Astrocyte (in vitro differentiated cells and primary cell): ENCODE measurements at regions not wholly inside any gene's neighbourhood (a gene's known extent, or its start where the extent isn't known, plus 50 kb on each side); places are given as distances from the start of the nearest gene placed in this dataset.
"Not testable (repeated sequence)": the region's sequence is repeated elsewhere in the genome, so short reads cannot be mapped to it uniquely, and the experiment has no call there.

ENCODE experiments used
- DNase-seq: peaks from one replicate; pipeline ENCODE4 v3.0.0-alpha.2; 2010; ENCODE audit warnings: low read depth
- FAIRE-seq: peaks from 2 replicates; lab custom pipeline; 2011; peaks lifted over from hg19 to GRCh38; lab: Jason Lieb, UNC
- H2AFZ ChIP-seq: 2 replicates; pipeline ENCODE4 v1.6.0; 2012; ENCODE audit warnings: low read depth, low read length, inconsistent platforms
- H3K27ac ChIP-seq: 2 replicates; pipeline ENCODE4 v1.5.1; 2011; ENCODE audit warnings: low read depth, low read length, inconsistent platforms
- H3K27me3 ChIP-seq: 2 replicates; pipeline ENCODE4 v1.6.0; 2011; ENCODE audit warnings: low read length, inconsistent platforms; ENCODE audit not compliant: insufficient read depth
- H3K36me3 ChIP-seq: 2 replicates; pipeline ENCODE4 v1.5.1; 2011; ENCODE audit warnings: low read length, inconsistent platforms; ENCODE audit not compliant: insufficient read depth
- H3K4me1 ChIP-seq: 2 replicates; pipeline ENCODE4 v1.5.1; 2011; ENCODE audit warnings: low read length, inconsistent platforms; ENCODE audit not compliant: insufficient read depth
- H3K4me2 ChIP-seq: 2 replicates; pipeline ENCODE4 v1.6.0; 2012; ENCODE audit warnings: low read length, inconsistent platforms
- H3K4me3 ChIP-seq: 2 replicates; pipeline ENCODE4 v1.5.1; 2011; ENCODE audit warnings: low read depth, mild to moderate bottlenecking, low read length, inconsistent platforms; ENCODE audit not compliant: insufficient read depth
- H3K79me2 ChIP-seq: 2 replicates; pipeline ENCODE4 v1.6.0; 2012; ENCODE audit warnings: mild to moderate bottlenecking, low read length, inconsistent platforms; ENCODE audit not compliant: insufficient read depth
- H3K9ac ChIP-seq: 2 replicates; pipeline ENCODE4 v1.6.0; 2012; ENCODE audit warnings: mild to moderate bottlenecking, low read length, inconsistent platforms
- H3K9me3 ChIP-seq: 2 replicates; pipeline ENCODE4 v1.5.1; 2012; ENCODE audit warnings: low read depth, mild to moderate bottlenecking, low read length, inconsistent platforms; ENCODE audit not compliant: insufficient read depth
- H4K20me1 ChIP-seq: 2 replicates; pipeline ENCODE4 v1.6.0; 2012; ENCODE audit warnings: low read length, inconsistent platforms; ENCODE audit not compliant: insufficient read depth
- H3K27ac Mint-ChIP-seq: one replicate; pipeline ENCODE4 v1.8.0; 2021; ENCODE audit warnings: mild to moderate bottlenecking, mixed read lengths; ENCODE audit not compliant: unreplicated experiment
- H3K27me3 Mint-ChIP-seq: one replicate; pipeline ENCODE4 v1.8.0; 2021; ENCODE audit warnings: low read depth, mixed read lengths; ENCODE audit not compliant: unreplicated experiment
- H3K36me3 Mint-ChIP-seq: one replicate; pipeline ENCODE4 v1.8.0; 2021; ENCODE audit warnings: low read depth, mixed read lengths; ENCODE audit not compliant: unreplicated experiment
- H3K4me1 Mint-ChIP-seq: one replicate; pipeline ENCODE4 v1.8.0; 2021; ENCODE audit warnings: low read depth, mixed read lengths; ENCODE audit not compliant: unreplicated experiment
- H3K4me3 Mint-ChIP-seq: one replicate; pipeline ENCODE4 v1.8.0; 2021; ENCODE audit warnings: mild to moderate bottlenecking, moderate library complexity, mixed read lengths; ENCODE audit not compliant: unreplicated experiment
- H3K9me3 Mint-ChIP-seq: one replicate; pipeline ENCODE4 v1.8.0; 2021; ENCODE audit warnings: mild to moderate bottlenecking, mixed read lengths; ENCODE audit not compliant: unreplicated experiment
- EZH2 ChIP-seq: IDR thresholded peaks from 2 replicates; pipeline ENCODE4 v1.6.1; 2012; ENCODE audit warnings: mild to moderate bottlenecking, low read length, inconsistent platforms; ENCODE audit not compliant: insufficient read depth
- TF ChIP-seq, protein P1 (sequence below): IDR thresholded peaks from 2 replicates; pipeline ENCODE4 v1.5.1; 2011; ENCODE audit warnings: low read depth, mild to moderate bottlenecking, inconsistent platforms, low read length, moderate library complexity; ENCODE audit not compliant: insufficient read depth

DNA sequence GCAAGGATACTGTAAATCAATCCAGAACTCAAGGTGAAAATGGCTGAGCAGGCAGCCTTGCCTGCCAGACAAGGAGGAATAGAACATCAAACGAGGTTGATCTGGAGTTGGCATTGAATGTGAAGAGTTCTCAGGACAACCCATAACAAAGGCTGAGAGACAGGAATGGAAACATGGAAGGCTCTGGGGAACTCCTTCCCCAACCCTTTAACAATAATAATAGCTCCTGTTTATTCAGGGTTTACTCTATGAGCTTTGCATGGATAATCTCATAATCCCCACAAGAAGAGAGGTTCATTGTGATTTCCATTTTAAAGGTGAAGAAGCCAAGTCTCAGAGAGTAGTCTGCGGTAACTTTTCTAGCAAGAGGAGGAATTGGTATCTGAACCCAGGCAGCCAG is 151.7 kb downstream of the SOD2 start:
- Mint-ChIP-seq H3K9me3 (peaks cover 4% of the 10 kb centered on the region), H3K36me3 (no peaks in the 10 kb centered on the region), H3K27me3 (peaks cover 49% of the 10 kb centered on the region), H3K4me3 (no peak overlapping the region), H3K4me1 (no peaks in the 10 kb centered on the region), H3K27ac (no peak overlapping the region)
- TF ChIP-seq, protein P1, sequence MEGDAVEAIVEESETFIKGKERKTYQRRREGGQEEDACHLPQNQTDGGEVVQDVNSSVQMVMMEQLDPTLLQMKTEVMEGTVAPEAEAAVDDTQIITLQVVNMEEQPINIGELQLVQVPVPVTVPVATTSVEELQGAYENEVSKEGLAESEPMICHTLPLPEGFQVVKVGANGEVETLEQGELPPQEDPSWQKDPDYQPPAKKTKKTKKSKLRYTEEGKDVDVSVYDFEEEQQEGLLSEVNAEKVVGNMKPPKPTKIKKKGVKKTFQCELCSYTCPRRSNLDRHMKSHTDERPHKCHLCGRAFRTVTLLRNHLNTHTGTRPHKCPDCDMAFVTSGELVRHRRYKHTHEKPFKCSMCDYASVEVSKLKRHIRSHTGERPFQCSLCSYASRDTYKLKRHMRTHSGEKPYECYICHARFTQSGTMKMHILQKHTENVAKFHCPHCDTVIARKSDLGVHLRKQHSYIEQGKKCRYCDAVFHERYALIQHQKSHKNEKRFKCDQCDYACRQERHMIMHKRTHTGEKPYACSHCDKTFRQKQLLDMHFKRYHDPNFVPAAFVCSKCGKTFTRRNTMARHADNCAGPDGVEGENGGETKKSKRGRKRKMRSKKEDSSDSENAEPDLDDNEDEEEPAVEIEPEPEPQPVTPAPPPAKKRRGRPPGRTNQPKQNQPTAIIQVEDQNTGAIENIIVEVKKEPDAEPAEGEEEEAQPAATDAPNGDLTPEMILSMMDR, result no peak
- TF ChIP-seq EZH2, result no peak
- Histone ChIP-seq H3K4me3 (no peak overlapping the region), H3K9me3 (no peaks in the 10 kb centered on the region), H3K4me2 (no peak overlapping the region), H3K79me2 (no peaks in the 10 kb centered on the region), H4K20me1 (no peaks in the 10 kb centered on the region), H3K27me3 (no peaks in the 10 kb centered on the region), H2AFZ (no peak overlapping the region), H3K4me1 (no peaks in the 10 kb centered on the region), H3K9ac (no peak overlapping the region), H3K27ac (no peak overlapping the region), H3K36me3 (no peaks in the 10 kb centered on the region)
- FAIRE-seq, result no peak
- no peak for DNase-seq

DNA sequence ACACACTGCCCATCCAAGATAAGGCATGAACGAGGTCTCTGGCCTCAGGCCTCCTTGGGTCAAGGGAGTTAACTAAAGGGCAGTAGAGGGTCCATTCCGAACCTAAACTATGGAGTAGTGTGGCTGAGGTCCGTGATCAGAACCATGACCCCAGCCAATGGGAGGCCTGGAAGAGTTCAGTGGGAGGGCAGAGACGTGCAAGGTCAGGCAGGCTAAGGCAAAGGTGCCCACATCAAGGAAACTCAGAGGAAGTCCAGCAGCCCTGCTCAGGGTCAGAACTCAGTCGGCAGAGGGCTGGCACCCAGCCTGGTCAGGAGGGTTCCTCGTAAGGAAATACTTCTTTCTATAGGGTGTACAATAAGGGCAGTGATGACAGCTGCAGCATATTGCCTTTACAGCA is 152.2 kb downstream of the SOD2 start:
- no peaks in the 10 kb centered on the region for H3K9me3 ChIP-seq
- no peaks in the 10 kb centered on the region for H3K79me2 ChIP-seq
- Mint-ChIP-seq H3K36me3 (no peaks in the 10 kb centered on the region), H3K4me3 (no peak overlapping the region), H3K27ac (no peak overlapping the region), H3K27me3 (peaks cover 52% of the 10 kb centered on the region), H3K4me1 (no peaks in the 10 kb centered on the region), H3K9me3 (peaks cover 4% of the 10 kb centered on the region)
- no peak overlapping the region for H3K27ac ChIP-seq
- FAIRE-seq (no peak), DNase-seq (no peak)
- H2AFZ ChIP-seq, result no peak overlapping the region
- no peak overlapping the region for H3K4me2 ChIP-seq
- H3K9ac ChIP-seq, result no peak overlapping the region
- TF ChIP-seq, protein P1, result no peak
- no peak for TF ChIP-seq EZH2
- H3K4me3 ChIP-seq, result no peak overlapping the region
- H3K4me1 ChIP-seq, result no peaks in the 10 kb centered on the region
- H3K27me3 ChIP-seq, result no peaks in the 10 kb centered on the region
- no peaks in the 10 kb centered on the region for H3K36me3 ChIP-seq
- no peaks in the 10 kb centered on the region for H4K20me1 ChIP-seq

DNA sequence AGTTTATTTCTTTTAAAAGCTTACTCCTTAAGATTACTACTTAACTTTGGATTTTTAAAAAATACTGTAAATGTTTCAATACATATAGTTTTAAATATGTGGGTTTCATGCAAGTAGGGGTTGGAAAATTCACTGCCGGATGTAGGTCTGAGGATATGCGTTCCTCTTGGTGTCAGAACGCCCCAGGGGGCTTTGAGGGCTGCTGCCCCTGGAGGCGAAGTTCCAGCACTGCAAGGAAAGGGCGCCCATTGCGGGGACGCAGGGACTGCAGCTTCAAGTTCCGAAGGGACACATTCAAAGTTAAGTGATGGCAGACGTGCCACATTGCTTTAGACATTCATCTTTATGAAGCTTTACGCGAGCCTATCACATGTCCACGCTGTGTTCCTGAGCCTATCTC is 152.9 kb downstream of the SOD2 start:
- no peaks in the 10 kb centered on the region for H3K79me2 ChIP-seq
- no peak overlapping the region for H3K27ac ChIP-seq
- H4K20me1 ChIP-seq, result no peaks in the 10 kb centered on the region
- no peaks in the 10 kb centered on the region for H3K27me3 ChIP-seq
- no peaks in the 10 kb centered on the region for H3K4me1 Mint-ChIP-seq
- no peak overlapping the region for H3K9ac ChIP-seq
- peaks cover 55% of the 10 kb centered on the region for H3K27me3 Mint-ChIP-seq
- TF ChIP-seq EZH2, result no peak
- TF ChIP-seq, protein P1, result no peak
- no peak overlapping the region for H2AFZ ChIP-seq
- no peak for DNase-seq
- H3K4me2 ChIP-seq, result no peak overlapping the region
- H3K27ac Mint-ChIP-seq, result no peak overlapping the region
- no peak overlapping the region for H3K4me3 Mint-ChIP-seq
- no peak for FAIRE-seq
- H3K36me3 Mint-ChIP-seq, result no peaks in the 10 kb centered on the region
- H3K9me3 Mint-ChIP-seq, result peaks cover 4% of the 10 kb centered on the region
- no peaks in the 10 kb centered on the region for H3K4me1 ChIP-seq
- H3K4me3 ChIP-seq, result no peak overlapping the region
- H3K36me3 ChIP-seq, result no peaks in the 10 kb centered on the region
- no peaks in the 10 kb centered on the region for H3K9me3 ChIP-seq

DNA sequence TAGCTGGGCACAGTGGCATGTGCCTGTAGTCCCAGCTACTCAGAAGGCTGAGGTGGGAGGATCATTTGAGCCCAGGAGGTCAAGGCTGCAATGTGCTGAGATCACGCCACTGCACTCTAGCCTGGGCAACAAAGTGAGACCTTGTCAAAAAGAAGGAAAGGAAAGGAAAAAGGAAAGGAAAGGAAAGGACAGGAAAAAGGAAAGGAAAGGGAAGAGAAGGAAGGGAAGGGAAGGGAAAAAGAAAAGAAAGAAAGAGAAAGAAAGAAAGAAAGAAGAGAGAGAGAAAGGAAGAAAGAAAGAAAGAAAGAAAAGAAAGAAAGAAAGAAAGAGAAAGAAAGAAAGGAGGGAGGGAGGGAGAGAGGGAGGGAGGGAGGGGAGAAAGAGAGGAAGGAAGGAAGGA is 155.0 kb downstream of the SOD2 start:
- not testable (repeated sequence) for H3K79me2 ChIP-seq, H3K4me3 Mint-ChIP-seq, H3K27ac ChIP-seq, H3K36me3 Mint-ChIP-seq, DNase-seq, H3K9me3 ChIP-seq, H3K27ac Mint-ChIP-seq, H3K4me2 ChIP-seq, H3K9me3 Mint-ChIP-seq, H2AFZ ChIP-seq, H3K4me1 ChIP-seq, H3K9ac ChIP-seq, H3K4me3 ChIP-seq, FAIRE-seq, H3K36me3 ChIP-seq, H4K20me1 ChIP-seq, H3K27me3 ChIP-seq, H3K4me1 Mint-ChIP-seq
- peaks cover 40% of the 10 kb centered on the region for H3K27me3 Mint-ChIP-seq
